M059J (cell line): ENCODE measurements at regions not wholly inside any gene's neighbourhood (a gene's known extent, or its start where the extent isn't known, plus 50 kb on each side); places are given as distances from the start of the nearest gene placed in this dataset.

ENCODE experiments used
- DNase-seq: peaks from one replicate; pipeline ENCODE4 v3.0.0-alpha.2; 2012; ENCODE audit warnings: low read depth

DNA sequence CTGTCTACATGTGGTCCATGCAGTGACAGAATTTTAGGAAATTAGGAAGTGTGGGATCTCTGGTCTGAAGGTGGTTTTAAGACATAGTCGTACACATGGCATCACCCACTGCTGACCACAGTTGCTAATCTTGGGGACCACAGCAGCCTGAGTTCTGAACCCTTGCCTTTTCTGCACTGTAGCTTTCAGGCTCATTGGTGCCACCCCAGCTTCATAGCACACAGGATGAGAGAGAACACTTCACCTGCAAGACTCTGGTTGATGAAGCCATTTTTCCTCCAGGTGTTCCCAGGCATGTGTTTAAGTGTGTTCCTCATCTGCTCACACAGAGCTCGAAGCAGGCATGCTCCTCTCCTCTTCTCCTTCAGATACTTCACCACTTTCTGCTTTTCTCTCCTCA lies 68.2 kb upstream of the S1PR3 start:
- DNase-seq: no peak

DNA sequence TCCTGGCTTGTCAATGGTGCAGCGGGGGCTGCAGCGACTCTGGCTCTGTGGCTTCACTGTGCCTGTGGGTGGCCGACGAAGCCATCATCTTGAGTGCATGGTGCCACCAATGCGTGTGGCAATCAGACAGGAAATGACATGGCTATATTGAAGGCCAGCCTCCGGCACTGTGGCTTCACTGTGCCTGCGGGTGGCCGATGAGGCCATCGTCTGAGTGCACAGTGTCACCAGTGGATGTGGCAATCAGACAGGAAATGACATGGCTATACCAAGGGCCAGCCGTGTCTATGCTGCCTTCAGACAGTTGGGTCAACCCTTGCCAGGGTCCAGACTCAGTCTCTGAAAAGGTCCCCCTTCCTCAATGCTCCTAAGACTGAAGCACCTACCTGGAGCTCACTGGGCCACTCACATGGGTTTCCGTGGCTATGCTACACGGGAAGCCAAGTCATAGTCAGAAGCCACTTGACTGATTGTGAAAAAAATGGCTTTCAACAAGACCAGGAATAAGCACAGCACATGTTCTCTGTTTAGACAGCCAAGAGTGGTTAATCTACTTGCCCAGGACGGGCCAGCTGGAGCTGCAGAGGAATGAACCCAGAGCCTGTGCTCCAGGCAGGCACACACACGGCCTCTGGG lies 67.5 kb upstream of the S1PR3 start:
- DNase-seq: no peak

DNA sequence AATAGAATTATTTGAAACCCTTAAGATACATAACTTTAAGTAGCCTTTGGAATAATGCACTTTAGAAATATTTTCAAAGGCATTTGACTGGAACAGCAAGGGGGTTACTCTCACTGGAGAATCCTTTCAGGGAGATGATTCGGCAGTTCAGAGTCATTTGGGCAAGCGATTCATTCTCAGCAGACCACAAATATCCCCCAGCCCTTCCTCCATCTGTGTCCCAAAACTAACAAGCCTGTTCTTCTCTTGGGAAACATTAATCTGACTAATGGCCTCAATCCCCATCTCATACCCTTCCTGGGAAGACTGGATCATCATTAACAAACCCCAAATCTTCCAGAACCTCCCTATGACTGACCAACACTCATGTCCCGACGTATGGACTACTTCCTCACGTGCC lies 65.8 kb upstream of the S1PR3 start:
- no peak for DNase-seq

DNA sequence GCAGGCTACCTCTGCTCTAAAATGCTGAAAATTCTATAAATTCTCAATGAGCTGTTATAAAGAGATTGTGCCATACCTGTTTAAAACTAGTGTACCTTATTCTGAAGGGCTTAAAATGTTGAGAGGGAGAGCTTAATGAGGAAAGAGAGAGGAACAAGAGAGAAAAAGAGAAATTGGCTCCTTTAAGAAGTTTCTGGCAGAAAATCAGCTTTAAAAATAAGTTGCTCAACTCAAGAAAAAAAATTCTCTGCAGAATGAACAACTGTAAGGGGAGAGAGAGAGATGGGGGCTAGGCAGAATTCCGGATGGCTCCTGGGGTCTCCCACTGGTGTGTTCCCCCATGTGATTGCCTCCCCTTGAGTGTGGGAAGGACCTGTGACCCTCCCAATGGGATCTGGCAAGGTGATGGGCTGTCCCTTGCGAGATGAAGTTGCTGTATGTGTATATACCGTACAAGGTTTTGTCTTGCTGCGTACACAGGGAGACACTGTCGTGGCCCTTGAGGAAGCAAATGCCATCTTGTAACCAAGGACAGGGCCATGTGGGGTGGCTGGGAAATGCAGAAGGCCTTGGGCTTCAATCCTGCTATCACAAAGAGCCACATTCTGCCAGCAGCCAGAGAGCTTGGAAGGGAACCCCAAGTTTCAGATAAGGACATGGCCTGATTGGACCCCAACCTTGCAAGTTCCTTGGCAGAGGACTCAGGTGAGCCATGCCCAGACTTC lies 64.3 kb upstream of the S1PR3 start:
- DNase-seq: no peak

DNA sequence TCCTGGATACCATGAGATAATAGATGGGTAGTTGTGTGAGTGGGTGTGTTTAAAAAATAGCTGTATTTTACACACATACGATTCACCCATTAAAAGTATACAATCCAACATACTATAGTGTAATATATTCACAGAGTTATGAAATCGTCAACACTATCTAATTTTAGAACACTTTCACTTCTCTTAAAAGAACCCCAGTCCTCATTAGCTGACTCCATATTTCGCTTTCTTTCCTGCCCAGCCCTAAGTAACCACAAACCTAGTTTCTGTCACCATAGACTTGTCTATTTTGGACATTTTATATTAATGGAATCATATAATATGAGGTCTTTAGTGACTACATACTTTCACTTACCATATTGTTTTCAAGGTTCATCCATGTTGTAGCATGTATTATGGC lies 63.8 kb upstream of the S1PR3 start:
- no peak for DNase-seq

DNA sequence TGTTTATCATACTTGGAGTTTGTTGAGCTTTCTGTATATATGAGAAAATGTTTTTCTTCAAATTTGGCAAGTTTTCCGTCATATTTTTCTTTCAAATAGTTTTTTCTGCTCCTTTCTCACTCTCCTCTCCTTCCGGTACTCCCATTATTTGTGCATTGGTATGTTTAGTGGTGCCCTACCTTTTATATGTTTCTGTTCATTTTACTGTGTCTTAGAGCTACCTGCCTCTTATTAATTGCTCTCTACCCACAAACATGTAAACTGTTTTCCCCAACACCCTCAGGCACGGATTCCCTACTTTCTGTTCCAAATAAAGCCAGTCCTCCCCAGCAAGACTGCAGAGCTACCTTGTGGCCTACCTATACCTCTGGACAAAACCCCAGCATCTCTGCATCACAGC lies 60.6 kb upstream of the S1PR3 start:
- no peak for DNase-seq

DNA sequence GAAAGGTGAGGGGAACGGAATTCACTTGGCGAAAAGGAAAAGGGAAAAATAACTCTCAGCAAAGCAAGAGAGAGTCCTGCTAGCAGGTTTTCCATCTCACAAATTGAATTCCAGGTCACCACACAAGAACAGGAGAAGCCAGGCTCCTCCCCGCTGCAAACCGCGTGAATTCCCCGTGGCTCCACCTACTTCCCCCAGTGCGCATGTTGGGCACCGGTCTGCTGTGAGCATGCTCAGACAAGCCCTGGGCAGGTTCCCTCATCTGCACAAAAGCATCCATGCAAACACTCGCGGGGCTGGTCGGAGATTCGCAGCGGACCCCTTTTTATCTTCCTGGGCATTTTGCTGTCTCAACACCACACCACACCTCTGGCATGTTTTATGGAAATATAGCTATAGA lies 58.5 kb upstream of the S1PR3 start:
- DNase-seq: no peak

DNA sequence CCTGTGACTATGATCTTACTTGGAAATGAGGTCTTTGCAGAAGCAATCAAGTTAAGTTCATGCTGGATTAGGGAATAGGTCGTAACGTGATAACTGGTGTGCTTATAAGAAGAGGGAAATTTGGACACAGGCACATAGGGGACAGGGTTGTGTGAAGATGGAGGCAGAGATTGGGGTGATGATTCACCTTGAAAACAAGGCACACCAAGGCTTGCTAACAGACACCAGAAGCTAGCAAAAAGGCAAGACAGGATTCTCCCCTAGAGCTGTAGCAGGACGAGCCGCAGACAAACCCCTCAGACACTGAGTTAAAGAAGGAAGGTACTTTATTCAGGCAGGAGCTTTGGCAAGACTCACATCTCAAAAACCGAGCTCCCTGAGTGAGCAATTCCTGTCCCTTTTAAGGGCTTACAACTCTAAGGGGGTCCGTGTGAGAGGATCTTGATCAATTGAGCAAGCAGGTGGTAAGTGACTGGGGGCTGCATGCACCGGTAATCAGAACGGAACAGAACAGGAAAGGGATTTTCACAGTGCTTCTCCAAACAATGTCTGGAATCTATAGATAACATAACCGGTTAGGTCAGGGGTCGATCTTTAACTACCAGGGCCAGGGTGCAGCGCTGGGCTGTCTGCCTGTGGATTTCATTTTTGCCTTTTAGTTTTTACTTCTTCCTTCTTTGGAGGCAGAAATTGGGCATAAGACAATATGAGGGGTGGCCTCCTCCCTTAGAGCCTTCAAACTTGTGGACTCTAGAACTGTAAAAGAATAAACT lies 57.5 kb upstream of the S1PR3 start:
- DNase-seq: no peak

DNA sequence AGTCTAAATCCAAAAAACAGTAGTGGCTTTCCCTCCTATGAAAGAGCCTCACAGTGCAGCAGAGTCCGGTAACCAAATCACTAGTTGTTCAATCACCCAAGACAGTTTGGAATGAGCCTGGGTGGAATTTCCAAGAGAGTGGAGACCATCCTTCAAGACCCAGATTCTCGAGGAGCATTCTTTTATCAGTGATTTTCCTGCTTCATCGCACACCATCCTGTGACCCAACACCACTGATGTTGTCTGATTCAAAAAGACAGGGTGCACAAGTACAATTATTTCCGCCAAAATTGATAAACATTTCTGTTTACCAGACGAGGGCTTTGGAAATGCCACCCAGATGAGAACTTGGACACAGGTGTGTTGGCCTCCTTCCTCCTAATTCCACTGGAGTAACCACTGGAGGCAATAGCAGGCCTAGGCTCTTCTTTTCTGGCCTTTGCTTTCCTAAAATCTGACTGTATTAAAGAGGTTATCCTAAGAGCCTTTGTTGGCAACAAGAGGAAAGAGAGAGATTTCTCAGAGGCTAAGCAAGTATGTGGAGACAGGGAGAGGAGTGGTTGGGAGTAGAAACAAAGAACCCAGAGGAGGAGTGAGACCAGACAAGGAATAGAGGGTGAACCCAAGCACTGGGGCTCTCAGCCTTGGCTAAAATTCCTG lies 56.3 kb upstream of the S1PR3 start:
- DNase-seq: no peak

DNA sequence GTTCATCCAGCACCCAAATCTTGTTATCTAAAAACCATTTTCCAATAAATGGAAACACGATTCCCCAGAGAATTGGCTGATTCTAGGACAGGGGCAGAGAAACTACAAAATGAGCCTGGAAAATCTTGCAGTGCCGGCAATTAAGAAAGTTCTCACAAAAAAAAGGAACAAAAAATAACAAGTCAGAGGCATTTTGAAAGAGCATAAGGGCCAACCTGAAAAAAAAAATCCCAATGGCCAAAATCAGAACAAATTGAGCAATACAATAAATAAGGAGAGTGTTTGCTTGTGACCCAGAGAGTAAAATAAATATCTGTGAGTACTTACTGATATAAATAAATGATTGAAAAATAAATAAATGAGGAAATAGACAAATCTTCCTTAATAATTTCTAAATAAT lies 55.1 kb upstream of the S1PR3 start:
- DNase-seq: no peak

DNA sequence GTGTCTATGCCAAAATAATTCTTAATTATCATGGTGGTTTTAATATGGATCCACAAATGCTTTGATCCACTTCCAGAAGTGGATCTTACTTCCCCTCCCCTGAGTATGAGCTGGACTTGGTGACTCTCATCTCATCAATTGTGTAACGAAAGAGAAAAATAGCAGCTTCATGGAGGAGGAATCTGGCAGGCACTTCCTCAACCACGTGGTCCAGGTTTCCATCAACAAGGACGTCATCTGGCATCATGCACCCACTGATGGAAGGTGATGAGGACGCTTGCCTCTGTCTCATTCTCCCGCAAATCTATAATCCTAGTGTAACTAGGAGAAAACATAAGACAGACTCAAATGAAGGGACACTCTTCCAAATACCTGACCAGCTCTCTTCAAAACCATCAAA lies 54.6 kb upstream of the S1PR3 start:
- DNase-seq: no peak

DNA sequence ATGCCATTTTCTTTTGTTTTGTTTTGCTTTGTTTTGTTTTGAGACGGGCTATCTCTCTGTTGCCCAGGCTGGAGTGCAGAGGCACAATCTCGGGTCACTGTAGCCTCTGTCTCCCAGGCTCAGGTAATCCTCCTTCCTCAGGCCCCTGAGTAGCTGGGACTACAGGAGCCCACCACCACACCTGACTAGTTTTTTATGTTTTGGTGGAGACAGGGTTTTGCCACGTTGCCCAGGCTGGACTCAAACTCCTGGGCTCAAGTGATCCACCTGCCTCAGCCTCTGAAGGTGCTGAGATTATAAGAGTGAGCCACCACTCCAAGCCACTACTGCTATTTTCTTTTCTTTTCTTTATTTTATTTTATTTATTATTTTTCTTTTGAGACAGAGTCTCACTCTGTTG lies 54.0 kb upstream of the S1PR3 start:
- no peak for DNase-seq

DNA sequence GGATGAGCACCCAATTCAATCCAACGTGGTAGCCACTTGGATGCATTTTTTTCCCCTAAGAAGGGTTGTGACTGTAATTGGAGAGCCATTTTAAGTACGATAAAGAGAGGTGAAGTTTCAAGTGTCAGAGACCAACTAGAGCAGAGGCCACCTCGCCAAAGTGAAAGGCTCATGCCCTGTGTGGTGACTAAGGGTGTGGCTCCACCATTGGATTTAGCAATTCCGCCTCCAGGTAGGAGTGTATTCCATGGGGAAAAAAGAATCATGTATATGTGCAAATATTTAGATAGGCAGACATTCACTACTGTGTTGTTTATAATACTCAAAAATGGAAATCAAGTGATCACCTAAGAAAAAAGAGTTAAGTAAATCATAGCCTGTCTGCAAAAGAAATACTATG lies 53.1 kb upstream of the S1PR3 start:
- DNase-seq: no peak
